IMR-90 (cell line): ENCODE measurements at regions not wholly inside any gene's neighbourhood (a gene's known extent, or its start where the extent isn't known, plus 50 kb on each side); places are given as distances from the start of the nearest gene placed in this dataset.

Experiments
- ATAC-seq: fragments of 200-7000 bp; cut with Tn5 transposase; 2 replicates; pipeline ENCODE4 v1.9.1; 2020; ENCODE audit warnings: low read depth, mild to moderate bottlenecking, moderate library complexity
- BruUV-seq: library from RNA; stranded (reverse); fragments of 400-500 nt; replicated peaks from 2 replicates; lab custom pipeline; 2021; lab: Mats Ljungman, UMichigan
- CTCF ChIA-PET: fragments of 300-600 bp; formaldehyde crosslinking; extraction: SDS; loops from one replicate; lab custom pipeline; 2021; ENCODE audit warnings: antibody characterized with exemption; lab: Yijun Ruan, JAX
- POLR2A ChIA-PET: fragments of 300-600 bp; sonication (Branson Sonifier 250); formaldehyde crosslinking; loops from one replicate; lab custom pipeline; 2022; ENCODE audit warnings: antibody characterized with exemption; ENCODE audit not compliant: unreplicated experiment; lab: Charles Lee
- DNase-seq: peaks from one replicate; pipeline ENCODE4 v3.0.0; 2013
- H2AFZ ChIP-seq: replicated peaks from 2 replicates; pipeline ENCODE3; 2013; ENCODE audit warnings: low read length, mild to moderate bottlenecking; ENCODE audit not compliant: poor library complexity
- H2AK5ac ChIP-seq: 2 replicates; pipeline ENCODE4 v1.6.1; 2013; ENCODE audit warnings: low read depth, low read length, inconsistent platforms
- H2AK9ac ChIP-seq: replicated peaks from 2 replicates; pipeline ENCODE3; 2013; ENCODE audit warnings: mild to moderate bottlenecking, low read depth, low read length, moderate library complexity; ENCODE audit not compliant: poor library complexity
- H2BK120ac ChIP-seq: 2 replicates; pipeline ENCODE4 v1.6.1; 2013; ENCODE audit warnings: low read depth, low read length, inconsistent platforms
- H2BK15ac ChIP-seq: 3 replicates; pipeline ENCODE4 v1.6.1; 2013; ENCODE audit warnings: low read depth, low read length, inconsistent platforms
- H2BK20ac ChIP-seq: 2 replicates; pipeline ENCODE4 v1.6.1; 2013; ENCODE audit warnings: low read depth, mild to moderate bottlenecking, inconsistent platforms, low read length, moderate library complexity
- H2BK5ac ChIP-seq: 2 replicates; pipeline ENCODE4 v1.6.1; 2013; ENCODE audit warnings: mild to moderate bottlenecking, low read depth, low read length, inconsistent platforms; ENCODE audit not compliant: poor library complexity, severe bottlenecking
- H3K14ac ChIP-seq: replicated peaks from 2 replicates; pipeline ENCODE4 v1.6.1; 2013; ENCODE audit warnings: low read depth, low read length, inconsistent platforms
- H3K18ac ChIP-seq: 2 replicates; pipeline ENCODE4 v1.6.1; 2013; ENCODE audit warnings: low read depth, low read length, control low read depth
- H3K23ac ChIP-seq: 2 replicates; pipeline ENCODE4 v1.6.1; 2013; ENCODE audit warnings: low read depth, low read length, inconsistent platforms
- H3K27ac ChIP-seq: 2 replicates; pipeline ENCODE4 v1.5.1; 2013; ENCODE audit warnings: mild to moderate bottlenecking, control low read depth, low read length; ENCODE audit not compliant: insufficient read depth
- H3K27me3 ChIP-seq: 2 replicates; pipeline ENCODE4 v1.6.1; 2013; ENCODE audit warnings: low read length; ENCODE audit not compliant: control insufficient read depth, insufficient read depth
- H3K36me3 ChIP-seq: 2 replicates; pipeline ENCODE4 v1.6.1; 2013; ENCODE audit warnings: low read length, mixed read lengths; ENCODE audit not compliant: control insufficient read depth, insufficient read depth
- H3K4ac ChIP-seq: 2 replicates; pipeline ENCODE4 v1.6.1; 2013; ENCODE audit warnings: low read depth, low read length, inconsistent platforms
- H3K4me1 ChIP-seq: 2 replicates; pipeline ENCODE4 v1.6.1; 2013; ENCODE audit warnings: low read length, mixed read lengths; ENCODE audit not compliant: control insufficient read depth, insufficient read depth
- H3K4me2 ChIP-seq: 2 replicates; pipeline ENCODE4 v1.6.1; 2013; ENCODE audit warnings: low read depth, mild to moderate bottlenecking, control low read depth, low read length, moderate library complexity
- H3K4me3 ChIP-seq: 2 replicates; pipeline ENCODE4 v1.5.1; 2013; ENCODE audit warnings: low read depth, mild to moderate bottlenecking, control low read depth, low read length, moderate library complexity; ENCODE audit not compliant: insufficient read depth
- H3K56ac ChIP-seq: 2 replicates; pipeline ENCODE4 v1.6.1; 2013; ENCODE audit warnings: low read length, inconsistent platforms; ENCODE audit not compliant: insufficient read depth; ENCODE audit errors: extremely low read depth
- H3K79me1 ChIP-seq, 2 experiments: 2 replicates each; pipeline ENCODE4 v1.6.1; 2013; ENCODE audit warnings: low read length in 2 of 2, inconsistent platforms in 1 of 2, low read depth in 1 of 2
- H3K9ac ChIP-seq: 2 replicates; pipeline ENCODE4 v1.6.1; 2013; ENCODE audit warnings: low read depth, low read length, control low read depth
- H3K9me1 ChIP-seq: 2 replicates; pipeline ENCODE4 v1.6.1; 2013; ENCODE audit warnings: low read length, inconsistent platforms; ENCODE audit not compliant: insufficient read depth
- H3K9me3 ChIP-seq: 2 replicates; pipeline ENCODE4 v1.6.1; 2013; ENCODE audit warnings: low read length; ENCODE audit not compliant: control insufficient read depth, insufficient read depth
- H4K20me1 ChIP-seq: 2 replicates; pipeline ENCODE4 v1.6.1; 2013; ENCODE audit warnings: low read length, inconsistent platforms; ENCODE audit not compliant: insufficient read depth
- H4K5ac ChIP-seq: 2 replicates; pipeline ENCODE4 v1.6.1; 2013; ENCODE audit warnings: mild to moderate bottlenecking, low read depth, low read length, control low read depth
- H4K8ac ChIP-seq, 2 experiments: 2 replicates each; pipeline ENCODE4 v1.6.1; 2013; ENCODE audit warnings: low read depth in 2 of 2, low read length in 2 of 2, control low read depth in 1 of 2, inconsistent platforms in 1 of 2
- H4K91ac ChIP-seq: 2 replicates; pipeline ENCODE4 v1.6.1; 2013; ENCODE audit warnings: low read depth, low read length, inconsistent platforms; ENCODE audit not compliant: insufficient read depth
- BHLHE40 ChIP-seq: fragments of 150-350 bp; IDR thresholded peaks from 2 replicates; pipeline ENCODE4 v1.6.1; 2016; ENCODE audit warnings: mild to moderate bottlenecking, low read depth, low read length
- CEBPB ChIP-seq: IDR thresholded peaks from 2 replicates; pipeline ENCODE4 v1.6.1; 2012; ENCODE audit warnings: low read depth, low read length, improper control_type of control experiment
- CHD1 ChIP-seq: IDR thresholded peaks from 2 replicates; pipeline ENCODE4 v1.6.1; 2012; ENCODE audit warnings: low read depth, low read length, improper control_type of control experiment
- FOS ChIP-seq: fragments of 150-350 bp; IDR thresholded peaks from 2 replicates; pipeline ENCODE4 v1.6.1; 2016; ENCODE audit warnings: low read depth, low read length
- MAFK ChIP-seq: IDR thresholded peaks from 2 replicates; pipeline ENCODE4 v1.6.1; 2012; ENCODE audit warnings: low read depth, low read length, improper control_type of control experiment
- MAZ ChIP-seq: IDR thresholded peaks from 2 replicates; pipeline ENCODE4 v1.6.1; 2012; ENCODE audit warnings: low read depth, mild to moderate bottlenecking, low read length, improper control_type of control experiment, moderate library complexity, borderline replicate concordance
- MXI1 ChIP-seq: IDR thresholded peaks from 2 replicates; pipeline ENCODE4 v1.6.1; 2012; ENCODE audit warnings: low read depth, mild to moderate bottlenecking, low read length, moderate library complexity, borderline replicate concordance
- NFE2L2 ChIP-seq: fragments of 150-350 bp; IDR thresholded peaks from 2 replicates; pipeline ENCODE4 v1.6.1; 2016; ENCODE audit warnings: low read depth, mild to moderate bottlenecking, low read length
- RAD21 ChIP-seq: IDR thresholded peaks from 2 replicates; pipeline ENCODE4 v1.6.1; 2012; ENCODE audit warnings: low read length, improper control_type of control experiment
- RCOR1 ChIP-seq: IDR thresholded peaks from 2 replicates; pipeline ENCODE4 v1.6.1; 2012; ENCODE audit warnings: mild to moderate bottlenecking, low read length, improper control_type of control experiment; ENCODE audit not compliant: insufficient replicate concordance
- RFX5 ChIP-seq: IDR thresholded peaks from 2 replicates; pipeline ENCODE4 v1.8.0; 2012; ENCODE audit warnings: low read depth, mild to moderate bottlenecking, low read length, moderate library complexity
- SMC3 ChIP-seq: fragments of 150-350 bp; IDR thresholded peaks from 2 replicates; pipeline ENCODE4 v1.6.1; 2016; ENCODE audit warnings: low read depth, mild to moderate bottlenecking, antibody characterized with exemption, low read length, moderate library complexity
- WGBS, 2 experiments: methylation state at CpG; one replicate each; pipeline versions ENCODE4 v1.1.5 to v1.1.7; 2013; ENCODE audit warnings: missing lambda C conversion rate in 2 of 2; ENCODE audit not compliant: insufficient read length in 1 of 2; ENCODE audit errors: extremely low coverage in 2 of 2; 5-methylcytosine and 5-hydroxymethylcytosine counted together
- dilution Hi-C: fragments of 300-500 bp; cut with HindIII; formaldehyde crosslinking; loops from one replicate; pipeline ENCODE4 v1.14.3; 2018; ENCODE audit warnings: low sequenced_read_pairs; ENCODE audit not compliant: unreplicated experiment
- in situ Hi-C: fragments of 300-500 bp; cut with MboI; formaldehyde crosslinking; loops from 3 replicates; pipeline ENCODE4 v1.14.3; 2019; ENCODE audit warnings: low sequenced_read_pairs, inconsistent platforms, mixed read lengths
- intact Hi-C: fragments of 100-400 bp; cut with micrococcal nuclease; formaldehyde crosslinking; loops from 2 replicates; pipeline ENCODE4 v1.10.0; 2022
- TF ChIP-seq, protein P1 (sequence below): fragments of 150-350 bp; IDR thresholded peaks from 2 replicates; pipeline ENCODE4 v1.6.1; 2016; ENCODE audit warnings: low read depth, mild to moderate bottlenecking, low read length, moderate library complexity, borderline replicate concordance
- TF ChIP-seq, protein P2 (sequence below): conservative IDR thresholded peaks from 2 replicates; pipeline ENCODE4 v1.5.1; 2012; ENCODE audit warnings: mild to moderate bottlenecking, low read depth, low read length, improper control_type of control experiment
- TF ChIP-seq, protein P3 (sequence below): fragments of 150-350 bp; IDR thresholded peaks from 2 replicates; pipeline ENCODE4 v1.6.1; 2017; ENCODE audit warnings: mild to moderate bottlenecking, antibody characterized with exemption, low read length, low read depth

- CTCF ChIA-PET: no interaction called here
- Histone ChIP-seq H3K18ac (no peak overlapping the region), H3K9me1 (peaks cover 4% of the 10 kb centered on the region; the same call in 1 of the 2 replicates), H2AK9ac (no peak overlapping the region), H3K9ac (no peak overlapping the region), H2BK120ac (no peak overlapping the region), H4K5ac (no peak overlapping the region), H2BK5ac (no peak overlapping the region), H3K4me1 (no peaks in the 10 kb centered on the region; the same call in 1 of the 2 replicates), H2AFZ (no peak overlapping the region), H2AK5ac (no peak overlapping the region), H3K4me3 (no peak overlapping the region), H2BK20ac (no peak overlapping the region), H3K23ac (no peak overlapping the region), H4K20me1 (no peaks in the 10 kb centered on the region), H3K27me3 (no peaks in the 10 kb centered on the region), H3K79me1 (no peaks in the 10 kb centered on the region), H3K56ac (no peak overlapping the region), H4K8ac (no peak overlapping the region), H3K14ac (no peak overlapping the region), H3K4ac (no peak overlapping the region), H3K4me2 (no peak overlapping the region), H4K91ac (no peak overlapping the region), H3K9me3 (peaks cover 4% of the 10 kb centered on the region; the same call in 1 of the 2 replicates), H2BK15ac (no peak overlapping the region), H3K36me3 (no peaks in the 10 kb centered on the region), H3K27ac (no peak overlapping the region)
- POLR2A ChIA-PET: no interaction called here
- no peak for TF ChIP-seq BHLHE40
- TF ChIP-seq, protein P1, sequence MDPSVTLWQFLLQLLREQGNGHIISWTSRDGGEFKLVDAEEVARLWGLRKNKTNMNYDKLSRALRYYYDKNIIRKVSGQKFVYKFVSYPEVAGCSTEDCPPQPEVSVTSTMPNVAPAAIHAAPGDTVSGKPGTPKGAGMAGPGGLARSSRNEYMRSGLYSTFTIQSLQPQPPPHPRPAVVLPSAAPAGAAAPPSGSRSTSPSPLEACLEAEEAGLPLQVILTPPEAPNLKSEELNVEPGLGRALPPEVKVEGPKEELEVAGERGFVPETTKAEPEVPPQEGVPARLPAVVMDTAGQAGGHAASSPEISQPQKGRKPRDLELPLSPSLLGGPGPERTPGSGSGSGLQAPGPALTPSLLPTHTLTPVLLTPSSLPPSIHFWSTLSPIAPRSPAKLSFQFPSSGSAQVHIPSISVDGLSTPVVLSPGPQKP: no peak
- TF ChIP-seq MXI1: no peak
- no peak for TF ChIP-seq CHD1
- TF ChIP-seq NFE2L2: no peak
- TF ChIP-seq MAFK: no peak
- no peak for TF ChIP-seq CEBPB
- TF ChIP-seq, protein P2, sequence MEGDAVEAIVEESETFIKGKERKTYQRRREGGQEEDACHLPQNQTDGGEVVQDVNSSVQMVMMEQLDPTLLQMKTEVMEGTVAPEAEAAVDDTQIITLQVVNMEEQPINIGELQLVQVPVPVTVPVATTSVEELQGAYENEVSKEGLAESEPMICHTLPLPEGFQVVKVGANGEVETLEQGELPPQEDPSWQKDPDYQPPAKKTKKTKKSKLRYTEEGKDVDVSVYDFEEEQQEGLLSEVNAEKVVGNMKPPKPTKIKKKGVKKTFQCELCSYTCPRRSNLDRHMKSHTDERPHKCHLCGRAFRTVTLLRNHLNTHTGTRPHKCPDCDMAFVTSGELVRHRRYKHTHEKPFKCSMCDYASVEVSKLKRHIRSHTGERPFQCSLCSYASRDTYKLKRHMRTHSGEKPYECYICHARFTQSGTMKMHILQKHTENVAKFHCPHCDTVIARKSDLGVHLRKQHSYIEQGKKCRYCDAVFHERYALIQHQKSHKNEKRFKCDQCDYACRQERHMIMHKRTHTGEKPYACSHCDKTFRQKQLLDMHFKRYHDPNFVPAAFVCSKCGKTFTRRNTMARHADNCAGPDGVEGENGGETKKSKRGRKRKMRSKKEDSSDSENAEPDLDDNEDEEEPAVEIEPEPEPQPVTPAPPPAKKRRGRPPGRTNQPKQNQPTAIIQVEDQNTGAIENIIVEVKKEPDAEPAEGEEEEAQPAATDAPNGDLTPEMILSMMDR: no peak
- no peak for TF ChIP-seq RCOR1
- TF ChIP-seq SMC3: no peak
- TF ChIP-seq RFX5: no peak
- TF ChIP-seq, protein P3, sequence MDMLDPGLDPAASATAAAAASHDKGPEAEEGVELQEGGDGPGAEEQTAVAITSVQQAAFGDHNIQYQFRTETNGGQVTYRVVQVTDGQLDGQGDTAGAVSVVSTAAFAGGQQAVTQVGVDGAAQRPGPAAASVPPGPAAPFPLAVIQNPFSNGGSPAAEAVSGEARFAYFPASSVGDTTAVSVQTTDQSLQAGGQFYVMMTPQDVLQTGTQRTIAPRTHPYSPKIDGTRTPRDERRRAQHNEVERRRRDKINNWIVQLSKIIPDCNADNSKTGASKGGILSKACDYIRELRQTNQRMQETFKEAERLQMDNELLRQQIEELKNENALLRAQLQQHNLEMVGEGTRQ: no peak
- no peak for TF ChIP-seq FOS
- no peak for TF ChIP-seq MAZ
- TF ChIP-seq RAD21: no peak
- ATAC-seq (no peak), DNase-seq (no peak)
- WGBS, 2 experiments: 94% methylated on average over 3 of the region's 4 CpGs; no CpG with 5 or more reads in 1 of the 2 experiments
- intact Hi-C loops: no loop called here
- BruUV-seq: no TSS peak
- dilution Hi-C loops: no loop called here
- in situ Hi-C loops: no loop called here
These were observed 168.6 kb downstream of the GIPC2 start for GRCh38 chr1:78214334-78214733.
